Adrenal gland (tissue), 9 donors: ENCODE measurements at regions not wholly inside any gene's neighbourhood (a gene's known extent, or its start where the extent isn't known, plus 50 kb on each side); places are given as distances from the start of the nearest gene placed in this dataset.

ENCODE experiments used
- DNase-seq, 7 donors: peaks; one replicate each; pipeline ENCODE4 v3.0.0-alpha.2; 2019 to 2020
- H3K27ac ChIP-seq, 5 donors: fragments of 200-600 bp; sonication (generic) in 4 of 5; 1 replicate in 3 of 5; 2 replicates in 2 of 5; pipeline versions ENCODE4 v1.5.1 to v1.8.0; 2016 to 2020; ENCODE audit warnings: mild to moderate bottlenecking in 1 of 5
- H3K27me3 ChIP-seq: fragments of 200-600 bp; 2 replicates; pipeline ENCODE4 v1.8.0; 2021
- H3K36me3 ChIP-seq, 2 donors: fragments of 200-600 bp; replicated peaks in 1 of 2; 1 replicate in 1 of 2; 2 replicates in 1 of 2; pipeline versions ENCODE4 v1.5.1 to v1.8.0; 2018 to 2022
- H3K4me1 ChIP-seq, 2 donors: fragments of 200-600 bp; replicated peaks in 1 of 2; 1 replicate in 1 of 2; 2 replicates in 1 of 2; pipeline versions ENCODE4 v1.5.1 to v1.8.0; 2018 to 2021
- H3K4me3 ChIP-seq, 4 donors: fragments of 200-600 bp; sonication (generic) in 3 of 4; one replicate each; pipeline ENCODE4 v1.5.1; 2016 to 2018
- H3K9me3 ChIP-seq, 3 donors: fragments of 200-600 bp; sonication (generic) in 1 of 3; replicated peaks in 1 of 3; 1 replicate in 2 of 3; 2 replicates in 1 of 3; pipeline versions ENCODE4 v1.5.1 to v1.8.0; 2016 to 2021
- POLR2A ChIP-seq, 2 donors: fragments of 450-650 bp; IDR thresholded peaks; one replicate each; pipeline ENCODE4 v1.6.1; 2017; ENCODE audit warnings: antibody characterized with exemption in 2 of 2, mild to moderate bottlenecking in 2 of 2, moderate library complexity in 1 of 2
- WGBS, 4 donors: extraction: QIAGEN DNeasy Blood & Tissue Kit in 2 of 4; methylation state at CpG; one replicate each; pipeline versions ENCODE4 v1.1.5 to v1.1.7; 2013 to 2017; 5-methylcytosine and 5-hydroxymethylcytosine counted together
- intact Hi-C, 2 donors: fragments of 100-400 bp; cut with DNase I; formaldehyde crosslinking; loops; one replicate each; pipeline versions ENCODE4 v1.14.1 to v1.15.0; 2022 to 2023
- TF ChIP-seq, protein P1 (sequence below), 6 experiments: fragments of 450-650 bp in 4 of 6; fragments of 200-600 bp in 2 of 6; sonication (generic) in 1 of 6; IDR thresholded peaks; 1 replicate in 5 of 6; 2 replicates in 1 of 6; pipeline versions ENCODE4 v1.5.1 to v1.8.0; 2016 to 2021; ENCODE audit warnings: antibody characterized with exemption in 6 of 6, mild to moderate bottlenecking in 2 of 6, moderate library complexity in 1 of 6
- donor health status: healthy with polysubstance abuse.
- donor health status: Bipolar disorder and iron deficiency.
- donor health status: DM: yes; HTN: yes; CAD: no.
- donor health status: DM: no; HTN: no; CAD: no.
- donor health status: DM: no; HTN: no; CAD: no.

DNA sequence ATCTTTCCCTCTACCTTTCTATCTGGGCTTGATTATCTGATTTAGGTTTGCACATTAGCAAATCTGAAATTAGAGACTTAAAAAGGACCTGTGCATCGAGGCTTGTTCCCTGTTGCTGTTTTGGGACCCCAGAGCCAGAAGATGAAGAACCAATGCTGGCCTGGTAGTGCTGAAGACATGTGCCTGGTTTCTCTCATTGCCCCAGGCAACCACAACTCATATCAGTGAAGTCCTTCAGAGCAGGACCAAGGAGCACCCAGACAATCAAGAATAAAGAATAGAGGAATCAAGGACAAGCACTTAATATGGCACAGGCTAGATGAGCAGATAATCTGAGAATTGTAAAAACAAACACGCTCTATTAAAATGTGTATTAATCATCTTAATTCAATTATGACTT is 362.7 kb downstream of the DMRTA1 start:
- H3K4me3 ChIP-seq: no peak overlapping the region
- no peaks in the 10 kb centered on the region for H3K9me3 ChIP-seq
- H3K4me1 ChIP-seq: no peaks in the 10 kb centered on the region
- no peak for DNase-seq
- intact Hi-C loops: no loop called here
- H3K27ac ChIP-seq: no peak overlapping the region
- WGBS, 4 donors: 69 to 76% (median 71%) methylated on average over 2 of the region's 2 CpGs
- H3K27me3 ChIP-seq: no peaks in the 10 kb centered on the region
- no peaks in the 10 kb centered on the region for H3K36me3 ChIP-seq
- TF ChIP-seq POLR2A (IDR thresholded peaks at IDR 0.05): no peak
- TF ChIP-seq, protein P1, sequence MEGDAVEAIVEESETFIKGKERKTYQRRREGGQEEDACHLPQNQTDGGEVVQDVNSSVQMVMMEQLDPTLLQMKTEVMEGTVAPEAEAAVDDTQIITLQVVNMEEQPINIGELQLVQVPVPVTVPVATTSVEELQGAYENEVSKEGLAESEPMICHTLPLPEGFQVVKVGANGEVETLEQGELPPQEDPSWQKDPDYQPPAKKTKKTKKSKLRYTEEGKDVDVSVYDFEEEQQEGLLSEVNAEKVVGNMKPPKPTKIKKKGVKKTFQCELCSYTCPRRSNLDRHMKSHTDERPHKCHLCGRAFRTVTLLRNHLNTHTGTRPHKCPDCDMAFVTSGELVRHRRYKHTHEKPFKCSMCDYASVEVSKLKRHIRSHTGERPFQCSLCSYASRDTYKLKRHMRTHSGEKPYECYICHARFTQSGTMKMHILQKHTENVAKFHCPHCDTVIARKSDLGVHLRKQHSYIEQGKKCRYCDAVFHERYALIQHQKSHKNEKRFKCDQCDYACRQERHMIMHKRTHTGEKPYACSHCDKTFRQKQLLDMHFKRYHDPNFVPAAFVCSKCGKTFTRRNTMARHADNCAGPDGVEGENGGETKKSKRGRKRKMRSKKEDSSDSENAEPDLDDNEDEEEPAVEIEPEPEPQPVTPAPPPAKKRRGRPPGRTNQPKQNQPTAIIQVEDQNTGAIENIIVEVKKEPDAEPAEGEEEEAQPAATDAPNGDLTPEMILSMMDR (IDR thresholded peaks at IDR 0.05): no peak

DNA sequence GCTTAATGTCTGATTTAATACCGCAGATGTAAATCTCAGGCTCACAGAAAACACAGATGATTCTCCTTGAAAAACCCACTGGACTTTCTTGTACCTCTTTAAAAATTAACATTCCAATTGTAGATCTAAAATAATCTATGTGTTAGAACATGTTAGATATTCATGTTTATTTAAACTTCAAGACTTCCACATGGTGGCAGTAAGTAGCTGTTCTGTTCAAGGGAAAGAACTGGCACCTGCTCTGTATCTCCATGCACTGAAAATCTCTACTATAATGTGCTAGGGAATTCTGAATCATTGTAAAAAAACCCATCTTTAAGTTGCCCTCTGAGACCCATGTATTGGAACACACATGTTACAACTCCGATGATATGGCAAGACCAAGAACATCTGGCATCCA is 366.9 kb downstream of the DMRTA1 start:
- WGBS, 4 donors: 72 to 88% (median 77%) methylated on average over 2 of the region's 2 CpGs
- Histone ChIP-seq H3K4me1 (no peaks in the 10 kb centered on the region), H3K27me3 (no peaks in the 10 kb centered on the region), H3K9me3 (no peaks in the 10 kb centered on the region), H3K36me3 (no peaks in the 10 kb centered on the region), H3K27ac (no peak overlapping the region), H3K4me3 (no peak overlapping the region)
- intact Hi-C loops: no loop called here
- TF ChIP-seq POLR2A (IDR thresholded peaks at IDR 0.05): no peak
- TF ChIP-seq, protein P1 (IDR thresholded peaks at IDR 0.05): no peak
- no peak for DNase-seq

DNA sequence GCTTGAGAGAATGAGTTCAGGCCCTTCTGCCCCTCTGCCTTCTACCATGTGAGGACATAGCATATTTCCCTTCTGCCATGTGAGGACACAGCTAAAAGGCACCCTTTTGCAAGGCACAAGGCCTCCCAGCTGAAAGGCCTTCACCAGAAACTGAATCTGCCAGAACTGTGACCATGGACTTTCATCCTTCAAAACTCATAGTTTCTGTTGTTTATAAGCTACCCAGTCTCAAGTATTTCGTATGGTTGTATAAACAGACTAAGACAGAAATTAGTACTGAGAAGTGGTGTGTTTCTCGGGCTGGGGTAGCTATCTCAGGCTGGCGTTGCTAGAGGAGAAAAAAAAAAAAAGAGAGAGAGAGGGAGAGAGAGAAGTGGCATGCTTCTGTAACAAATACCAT is 368.6 kb downstream of the DMRTA1 start:
- Histone ChIP-seq H3K27ac (no peak overlapping the region), H3K4me3 (no peak overlapping the region), H3K4me1 (no peaks in the 10 kb centered on the region), H3K27me3 (no peaks in the 10 kb centered on the region), H3K36me3 (no peaks in the 10 kb centered on the region), H3K9me3 (no peaks in the 10 kb centered on the region)
- DNase-seq: no peak
- 46 to 64% (median 54%) methylated on average over 3 of the region's 3 CpGs for WGBS, 4 donors
- no peak for TF ChIP-seq POLR2A (IDR thresholded peaks at IDR 0.05)
- TF ChIP-seq, protein P1 (IDR thresholded peaks at IDR 0.05): no peak
- intact Hi-C loops: no loop called here

DNA sequence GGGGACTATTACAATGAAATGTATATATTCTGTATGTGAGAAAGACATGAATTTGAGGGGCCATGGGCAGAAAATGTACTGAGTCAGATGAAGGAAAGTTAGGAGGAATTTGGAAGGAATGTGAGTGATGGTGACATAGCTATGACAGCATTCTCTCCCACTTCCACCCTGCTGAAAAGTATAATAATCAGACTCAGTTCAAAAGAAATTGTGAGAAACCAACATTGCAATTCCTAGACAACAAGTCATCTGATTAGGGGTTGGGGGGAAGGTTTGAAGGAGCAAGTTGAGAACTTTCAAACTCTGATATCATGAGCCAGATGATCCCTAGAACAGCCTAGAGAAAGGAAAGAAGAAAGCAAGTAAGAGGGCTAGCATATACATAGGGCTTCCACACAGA is 370.6 kb downstream of the DMRTA1 start:
- no peaks in the 10 kb centered on the region for H3K27me3 ChIP-seq
- DNase-seq: no peak
- no peaks in the 10 kb centered on the region for H3K9me3 ChIP-seq
- intact Hi-C loops: no loop called here
- no peak for TF ChIP-seq POLR2A (IDR thresholded peaks at IDR 0.05)
- TF ChIP-seq, protein P1 (IDR thresholded peaks at IDR 0.05): no peak
- H3K27ac ChIP-seq: no peak overlapping the region
- no peaks in the 10 kb centered on the region for H3K4me1 ChIP-seq
- H3K36me3 ChIP-seq: no peaks in the 10 kb centered on the region
- H3K4me3 ChIP-seq: no peak overlapping the region
